ENCODE measurements at regions not wholly inside any gene's neighbourhood (a gene's known extent, or its start where the extent isn't known, plus 50 kb on each side); places are given as distances from the start of the nearest gene placed in this dataset.

DNA sequence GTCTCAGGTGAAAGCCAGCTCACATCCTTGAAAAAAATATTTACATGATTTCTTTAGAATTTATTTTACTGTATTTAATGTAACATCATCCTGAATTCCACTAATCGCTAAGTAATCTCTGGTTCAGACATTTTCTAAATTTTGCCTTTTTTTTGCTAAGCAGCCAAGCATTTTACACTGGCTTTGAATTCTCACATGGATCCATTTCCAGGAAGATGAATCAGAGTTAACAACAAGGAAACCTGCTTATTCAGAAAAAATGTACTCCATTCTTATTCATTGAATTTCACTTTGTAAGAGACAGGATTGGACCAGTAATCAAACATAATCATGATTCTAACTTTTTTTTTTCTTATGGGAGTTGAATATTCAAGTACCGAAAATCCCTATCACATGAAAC is 1785.1 kb upstream of the FLRT2 start:
- Histone ChIP-seq H3K36me3 (ENCODE audit: insufficient read depth, low read length) (no peaks in the 10 kb centered on the region), H3K27ac (ENCODE audit: low read length) (no peak overlapping the region), H2AFZ (ENCODE audit: low read depth, low read length) (no peak overlapping the region), H3K4me1 (ENCODE audit: insufficient read depth, low read length) (no peaks in the 10 kb centered on the region), H3K9ac (ENCODE audit: low read depth, low read length) (no peak overlapping the region), H3K4me3 (ENCODE audit: low read depth in 1 of 2, low read length in 2 of 2) (no peak overlapping the region), H4K20me1 (ENCODE audit: insufficient read depth, low read length) (no peaks in the 10 kb centered on the region), H3K79me2 (ENCODE audit: insufficient read depth, low read length) (no peaks in the 10 kb centered on the region), H3K9me3 (ENCODE audit: insufficient read depth, low read length, severe bottlenecking) (no peaks in the 10 kb centered on the region), H3K27me3 (ENCODE audit: insufficient read depth, low read length, poor library complexity) (no peaks in the 10 kb centered on the region), H3K4me2 (ENCODE audit: insufficient read depth, low read length) (no peak overlapping the region)
- TF ChIP-seq, protein P1, sequence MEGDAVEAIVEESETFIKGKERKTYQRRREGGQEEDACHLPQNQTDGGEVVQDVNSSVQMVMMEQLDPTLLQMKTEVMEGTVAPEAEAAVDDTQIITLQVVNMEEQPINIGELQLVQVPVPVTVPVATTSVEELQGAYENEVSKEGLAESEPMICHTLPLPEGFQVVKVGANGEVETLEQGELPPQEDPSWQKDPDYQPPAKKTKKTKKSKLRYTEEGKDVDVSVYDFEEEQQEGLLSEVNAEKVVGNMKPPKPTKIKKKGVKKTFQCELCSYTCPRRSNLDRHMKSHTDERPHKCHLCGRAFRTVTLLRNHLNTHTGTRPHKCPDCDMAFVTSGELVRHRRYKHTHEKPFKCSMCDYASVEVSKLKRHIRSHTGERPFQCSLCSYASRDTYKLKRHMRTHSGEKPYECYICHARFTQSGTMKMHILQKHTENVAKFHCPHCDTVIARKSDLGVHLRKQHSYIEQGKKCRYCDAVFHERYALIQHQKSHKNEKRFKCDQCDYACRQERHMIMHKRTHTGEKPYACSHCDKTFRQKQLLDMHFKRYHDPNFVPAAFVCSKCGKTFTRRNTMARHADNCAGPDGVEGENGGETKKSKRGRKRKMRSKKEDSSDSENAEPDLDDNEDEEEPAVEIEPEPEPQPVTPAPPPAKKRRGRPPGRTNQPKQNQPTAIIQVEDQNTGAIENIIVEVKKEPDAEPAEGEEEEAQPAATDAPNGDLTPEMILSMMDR (IDR thresholded peaks at IDR 0.05; ENCODE audit: borderline replicate concordance, extremely low read depth, low read length, poor library complexity, severe bottlenecking) = no peak
- no peak for TF ChIP-seq EZH2 (IDR thresholded peaks at IDR 0.05; ENCODE audit: borderline replicate concordance, low read depth, low read length, severe bottlenecking)
- ATAC-seq (ENCODE audit: insufficient read depth, low read depth) (no peak), DNase-seq (no peak)

DNA sequence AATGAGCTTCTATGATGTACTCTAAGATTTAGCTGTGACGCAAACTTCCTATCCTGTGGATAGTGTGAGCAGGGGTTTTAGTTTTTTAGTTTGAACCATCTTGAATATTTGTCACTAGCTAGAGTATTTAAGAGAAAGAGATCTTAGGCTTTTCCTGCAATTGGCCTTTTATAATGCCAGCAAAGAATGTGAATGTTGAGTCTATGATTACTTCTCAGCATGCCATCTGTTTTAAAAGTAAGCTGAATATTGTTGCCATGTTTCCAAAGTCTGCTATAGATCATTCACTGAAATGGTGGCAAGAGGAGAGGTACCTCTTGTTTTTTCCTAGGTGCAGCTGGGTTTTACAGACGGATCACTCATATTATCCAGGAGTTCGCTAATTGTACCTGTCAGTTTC is 1783.6 kb upstream of the FLRT2 start:
- Histone ChIP-seq H3K9ac (ENCODE audit: low read depth, low read length) (no peak overlapping the region), H3K9me3 (ENCODE audit: insufficient read depth, low read length, severe bottlenecking) (no peaks in the 10 kb centered on the region), H3K4me2 (ENCODE audit: insufficient read depth, low read length) (no peak overlapping the region), H4K20me1 (ENCODE audit: insufficient read depth, low read length) (no peaks in the 10 kb centered on the region), H3K27me3 (ENCODE audit: insufficient read depth, low read length, poor library complexity) (no peaks in the 10 kb centered on the region), H3K27ac (ENCODE audit: low read length) (no peak overlapping the region), H3K36me3 (ENCODE audit: insufficient read depth, low read length) (no peaks in the 10 kb centered on the region), H3K4me3 (ENCODE audit: low read depth in 1 of 2, low read length in 2 of 2) (no peak overlapping the region), H3K79me2 (ENCODE audit: insufficient read depth, low read length) (no peaks in the 10 kb centered on the region), H2AFZ (ENCODE audit: low read depth, low read length) (no peak overlapping the region), H3K4me1 (ENCODE audit: insufficient read depth, low read length) (no peaks in the 10 kb centered on the region)
- no peak for ATAC-seq (ENCODE audit: insufficient read depth, low read depth)
- no peak for DNase-seq
- TF ChIP-seq, protein P1 (IDR thresholded peaks at IDR 0.05; ENCODE audit: borderline replicate concordance, extremely low read depth, low read length, poor library complexity, severe bottlenecking) = no peak
- no peak for TF ChIP-seq EZH2 (IDR thresholded peaks at IDR 0.05; ENCODE audit: borderline replicate concordance, low read depth, low read length, severe bottlenecking)

DNA sequence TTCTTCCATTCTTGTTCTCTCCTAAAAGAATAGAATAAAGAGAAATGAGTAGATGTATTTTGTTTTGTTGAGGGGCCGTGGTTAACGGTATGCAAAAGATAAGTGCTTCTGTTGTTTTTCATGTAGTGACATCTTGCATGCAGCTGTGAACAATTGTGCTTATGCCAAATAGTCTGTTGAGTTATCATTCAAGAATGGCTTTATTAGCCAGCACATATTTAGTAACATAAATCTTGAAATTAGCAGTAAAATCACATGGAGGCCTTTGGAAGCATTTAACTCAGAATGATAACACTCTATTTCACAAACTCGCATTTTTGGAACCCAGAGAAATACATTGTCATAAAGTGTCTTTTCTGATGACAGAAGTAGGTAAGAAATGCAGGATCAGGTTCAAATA is 1772.0 kb upstream of the FLRT2 start:
- Histone ChIP-seq H3K36me3 (ENCODE audit: insufficient read depth, low read length) (no peaks in the 10 kb centered on the region), H3K27me3 (ENCODE audit: insufficient read depth, low read length, poor library complexity) (no peaks in the 10 kb centered on the region), H3K27ac (ENCODE audit: low read length) (no peak overlapping the region), H3K4me1 (ENCODE audit: insufficient read depth, low read length) (no peaks in the 10 kb centered on the region), H3K4me2 (ENCODE audit: insufficient read depth, low read length) (no peak overlapping the region), H3K79me2 (ENCODE audit: insufficient read depth, low read length) (no peaks in the 10 kb centered on the region), H3K4me3 (ENCODE audit: low read depth in 1 of 2, low read length in 2 of 2) (no peak overlapping the region), H3K9me3 (ENCODE audit: insufficient read depth, low read length, severe bottlenecking) (no peaks in the 10 kb centered on the region), H3K9ac (ENCODE audit: low read depth, low read length) (no peak overlapping the region), H2AFZ (ENCODE audit: low read depth, low read length) (no peak overlapping the region), H4K20me1 (ENCODE audit: insufficient read depth, low read length) (no peaks in the 10 kb centered on the region)
- DNase-seq (no peak), ATAC-seq (ENCODE audit: insufficient read depth, low read depth) (no peak)
- no peak for TF ChIP-seq EZH2 (IDR thresholded peaks at IDR 0.05; ENCODE audit: borderline replicate concordance, low read depth, low read length, severe bottlenecking)
- TF ChIP-seq, protein P1 (IDR thresholded peaks at IDR 0.05; ENCODE audit: borderline replicate concordance, extremely low read depth, low read length, poor library complexity, severe bottlenecking) = no peak

Data from DND-41 (cell line).